SK-N-MC (cell line): ENCODE measurements at regions not wholly inside any gene's neighbourhood (a gene's known extent, or its start where the extent isn't known, plus 50 kb on each side); places are given as distances from the start of the nearest gene placed in this dataset.

Experiments used
- EZH2 ChIP-seq: fragments of 200-600 bp; sonication (generic); IDR thresholded peaks from one replicate; pipeline ENCODE4 v1.6.1; 2017; ENCODE audit warnings: antibody characterized with exemption
- FOXP2 ChIP-seq: optimal IDR thresholded peaks from 2 replicates; pipeline ENCODE3; 2011; ENCODE audit warnings: mild to moderate bottlenecking, moderate library complexity; ENCODE audit not compliant: insufficient read depth; ENCODE audit errors: extremely low read length, control extremely low read depth
- POLR2AphosphoS5 ChIP-seq: IDR thresholded peaks from 2 replicates; pipeline ENCODE4 v1.6.1; 2012; ENCODE audit warnings: mild to moderate bottlenecking, low read depth, low read length, borderline replicate concordance

DNA sequence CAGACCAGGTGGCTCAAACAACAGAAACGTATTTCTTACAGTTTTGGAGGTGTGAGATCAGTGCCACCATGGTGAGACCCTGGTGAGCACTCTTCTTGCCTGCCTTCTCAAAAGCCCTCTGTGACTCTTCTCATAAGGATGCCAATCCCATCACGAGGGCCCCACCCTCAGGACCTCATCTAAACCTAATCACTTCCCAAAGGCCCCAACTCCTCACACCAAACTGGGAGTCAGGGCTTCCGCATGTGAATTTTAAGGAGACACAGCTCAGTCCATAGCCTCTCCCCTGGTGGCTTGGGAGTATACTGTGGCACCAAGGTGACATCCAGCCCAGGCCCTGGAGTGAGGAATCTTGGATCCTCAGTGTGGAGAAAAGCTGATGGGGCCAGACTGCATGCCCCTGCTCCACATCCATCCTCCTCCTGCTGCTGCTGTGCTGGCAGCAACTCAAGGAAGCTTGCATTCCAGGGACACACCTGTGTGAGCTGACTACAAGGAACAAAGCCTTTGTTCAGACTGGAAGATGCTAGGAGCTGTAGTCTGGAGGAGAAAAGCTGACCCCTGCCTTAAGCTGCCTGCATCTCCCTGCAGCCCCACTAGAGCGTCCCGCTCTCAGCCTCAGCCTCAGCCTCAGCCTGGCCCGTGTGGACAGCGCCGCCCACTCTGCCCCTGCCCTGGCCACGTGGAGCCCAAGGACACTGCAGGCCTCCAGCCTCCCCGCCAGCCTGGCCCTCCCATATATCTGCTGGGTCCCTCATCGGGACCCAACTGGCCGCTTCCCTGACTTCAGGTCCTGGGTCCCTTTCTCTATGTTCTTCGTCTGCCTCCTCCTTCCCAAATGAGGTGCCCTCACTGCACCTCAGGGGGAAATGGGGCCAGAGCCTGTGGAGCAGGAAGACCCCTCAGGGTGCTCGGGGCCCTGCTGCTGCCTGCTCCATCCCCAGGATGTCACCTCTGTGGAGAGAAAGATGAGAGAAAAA is 87.8 kb upstream of the RAB6C start:
- TF ChIP-seq POLR2AphosphoS5: no peak
- no peak for TF ChIP-seq EZH2
- no peak for TF ChIP-seq FOXP2
